ENCODE measurements at regions not wholly inside any gene's neighbourhood (a gene's known extent, or its start where the extent isn't known, plus 50 kb on each side); places are given as distances from the start of the nearest gene placed in this dataset.

DNA sequence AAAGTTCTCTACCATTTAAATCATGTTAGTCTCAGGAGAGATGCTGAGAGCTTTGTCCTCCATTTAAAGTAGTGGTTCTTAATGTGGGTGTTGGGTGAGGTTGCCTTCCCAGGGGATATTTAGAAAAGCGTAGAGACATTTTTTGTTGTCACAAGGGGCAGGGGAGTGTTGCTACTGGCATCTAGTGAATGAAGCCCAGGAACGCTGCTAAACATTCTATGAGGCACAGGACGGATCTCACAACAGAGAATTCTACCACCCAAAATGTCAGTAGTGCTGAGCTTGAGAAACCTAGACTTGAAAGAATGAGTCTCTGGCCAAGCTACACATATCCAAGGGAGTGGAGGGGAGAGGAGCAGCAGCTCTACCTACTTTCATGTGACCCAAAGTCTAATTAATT is 60.7 kb upstream of the CTNNB1 start:
- no peak overlapping the region for H3K27ac ChIP-seq (ENCODE audit: low read depth, low read length)
- no peaks in the 10 kb centered on the region for H3K4me1 ChIP-seq (ENCODE audit: control insufficient read depth, insufficient read depth, low read length)
- no peaks in the 10 kb centered on the region for H3K27me3 ChIP-seq (ENCODE audit: control insufficient read depth, insufficient read depth, low read length)
- H3K4me3 ChIP-seq (ENCODE audit: low read depth, low read length), result no peak overlapping the region
- H3K9me3 ChIP-seq (ENCODE audit: control insufficient read depth, insufficient read depth, low read length), result no peaks in the 10 kb centered on the region
- H3K36me3 ChIP-seq (ENCODE audit: control insufficient read depth, insufficient read depth, low read length), result no peaks in the 10 kb centered on the region
- no peak overlapping the region for H3K9ac ChIP-seq (ENCODE audit: low read depth, low read length)

DNA sequence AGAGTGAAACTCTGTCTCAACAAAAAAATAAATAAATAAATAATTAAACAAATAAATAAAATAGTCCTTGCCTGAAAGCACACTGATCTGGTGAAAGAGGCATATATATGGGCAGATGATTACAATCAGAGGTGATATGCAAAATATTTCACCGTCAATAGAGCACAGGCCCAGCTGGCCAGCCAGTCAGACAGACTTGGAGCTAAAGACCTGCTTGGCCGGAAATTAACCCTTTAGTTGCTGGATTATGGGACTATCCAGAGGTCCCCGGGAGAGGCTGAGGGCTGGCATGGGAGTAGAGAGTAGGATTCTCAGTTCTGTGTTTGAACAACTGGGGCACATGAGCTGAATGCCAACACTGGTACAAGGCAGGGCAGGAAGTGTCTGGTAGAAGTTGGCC is 59.1 kb upstream of the CTNNB1 start:
- no peak overlapping the region for H3K27ac ChIP-seq (ENCODE audit: low read depth, low read length)
- no peak overlapping the region for H3K9ac ChIP-seq (ENCODE audit: low read depth, low read length)
- no peaks in the 10 kb centered on the region for H3K36me3 ChIP-seq (ENCODE audit: control insufficient read depth, insufficient read depth, low read length)
- no peaks in the 10 kb centered on the region for H3K9me3 ChIP-seq (ENCODE audit: control insufficient read depth, insufficient read depth, low read length)
- H3K4me1 ChIP-seq (ENCODE audit: control insufficient read depth, insufficient read depth, low read length), result no peaks in the 10 kb centered on the region
- H3K27me3 ChIP-seq (ENCODE audit: control insufficient read depth, insufficient read depth, low read length), result no peaks in the 10 kb centered on the region
- no peak overlapping the region for H3K4me3 ChIP-seq (ENCODE audit: low read depth, low read length)

DNA sequence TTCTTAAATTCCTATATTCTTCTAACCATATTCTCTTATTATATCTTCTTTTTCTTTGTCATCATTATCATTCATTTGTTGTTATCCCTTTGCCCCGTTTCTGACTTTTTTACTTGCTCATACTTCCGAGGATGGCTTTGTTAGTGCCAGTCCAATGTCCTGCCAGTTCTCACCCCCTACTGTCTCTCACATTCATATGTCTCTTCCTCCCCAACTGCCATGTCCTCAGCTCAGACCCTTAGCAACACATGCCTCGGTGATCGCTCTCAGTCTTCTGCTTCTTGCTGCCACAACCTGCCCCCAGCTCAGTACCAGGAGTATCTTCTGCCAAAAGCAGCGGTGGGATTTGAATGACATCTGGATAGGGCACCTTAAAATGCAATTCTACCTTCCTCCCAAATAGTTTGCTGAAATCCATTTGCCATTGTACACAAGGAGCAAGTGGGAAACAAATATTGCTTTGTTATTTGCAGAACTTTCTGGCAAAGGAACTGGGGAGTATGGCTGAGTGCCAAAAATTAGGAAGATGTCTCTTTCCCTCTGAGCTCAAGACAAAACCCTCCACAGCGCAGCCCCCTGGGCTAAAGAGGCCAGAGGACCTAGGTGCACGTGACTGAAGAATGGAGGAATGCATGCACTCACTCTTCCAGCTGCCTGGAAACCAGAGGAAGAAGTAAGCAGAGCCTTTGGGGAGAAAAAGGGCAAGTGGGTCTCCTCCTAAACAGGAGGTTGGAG is 57.7 kb upstream of the CTNNB1 start:
- Histone ChIP-seq H3K36me3 (ENCODE audit: control insufficient read depth, insufficient read depth, low read length) (no peaks in the 10 kb centered on the region), H3K27me3 (ENCODE audit: control insufficient read depth, insufficient read depth, low read length) (no peaks in the 10 kb centered on the region), H3K9ac (ENCODE audit: low read depth, low read length) (no peak overlapping the region), H3K4me3 (ENCODE audit: low read depth, low read length) (no peak overlapping the region), H3K27ac (ENCODE audit: low read depth, low read length) (no peak overlapping the region), H3K9me3 (ENCODE audit: control insufficient read depth, insufficient read depth, low read length) (no peaks in the 10 kb centered on the region), H3K4me1 (ENCODE audit: control insufficient read depth, insufficient read depth, low read length) (no peaks in the 10 kb centered on the region)

DNA sequence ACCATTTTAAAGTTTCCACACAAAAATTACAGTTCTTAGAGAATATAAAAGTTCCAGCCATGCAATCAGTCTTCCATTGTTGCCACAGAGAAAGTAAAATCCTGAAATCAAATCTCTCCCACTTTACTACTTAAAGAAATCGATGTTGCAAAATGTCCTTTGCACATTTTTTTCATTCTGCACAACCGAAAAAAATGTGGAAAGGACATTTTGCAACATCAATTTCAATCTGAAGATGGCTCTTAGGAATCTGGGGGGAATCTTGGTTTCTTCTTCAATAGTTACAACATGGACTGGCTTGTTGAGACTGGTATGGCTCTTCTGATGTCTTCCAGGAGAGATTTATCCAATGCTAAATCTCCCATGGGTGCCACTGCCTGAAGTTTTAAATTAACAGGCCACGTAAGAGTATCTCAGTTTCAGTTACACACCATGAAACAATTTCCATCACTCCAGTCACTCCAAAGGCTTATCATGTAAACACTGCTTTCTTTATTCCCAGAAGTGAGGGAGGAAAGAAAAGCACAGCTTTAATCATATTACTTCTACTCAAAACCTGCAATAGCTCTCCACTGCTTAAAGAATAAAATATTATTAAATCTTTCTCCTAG is 55.8 kb upstream of the CTNNB1 start:
- no peak overlapping the region for H3K9ac ChIP-seq (ENCODE audit: low read depth, low read length)
- no peaks in the 10 kb centered on the region for H3K4me1 ChIP-seq (ENCODE audit: control insufficient read depth, insufficient read depth, low read length)
- no peaks in the 10 kb centered on the region for H3K36me3 ChIP-seq (ENCODE audit: control insufficient read depth, insufficient read depth, low read length)
- H3K9me3 ChIP-seq (ENCODE audit: control insufficient read depth, insufficient read depth, low read length), result no peaks in the 10 kb centered on the region
- no peak overlapping the region for H3K4me3 ChIP-seq (ENCODE audit: low read depth, low read length)
- H3K27me3 ChIP-seq (ENCODE audit: control insufficient read depth, insufficient read depth, low read length), result no peaks in the 10 kb centered on the region
- no peak overlapping the region for H3K27ac ChIP-seq (ENCODE audit: low read depth, low read length)

DNA sequence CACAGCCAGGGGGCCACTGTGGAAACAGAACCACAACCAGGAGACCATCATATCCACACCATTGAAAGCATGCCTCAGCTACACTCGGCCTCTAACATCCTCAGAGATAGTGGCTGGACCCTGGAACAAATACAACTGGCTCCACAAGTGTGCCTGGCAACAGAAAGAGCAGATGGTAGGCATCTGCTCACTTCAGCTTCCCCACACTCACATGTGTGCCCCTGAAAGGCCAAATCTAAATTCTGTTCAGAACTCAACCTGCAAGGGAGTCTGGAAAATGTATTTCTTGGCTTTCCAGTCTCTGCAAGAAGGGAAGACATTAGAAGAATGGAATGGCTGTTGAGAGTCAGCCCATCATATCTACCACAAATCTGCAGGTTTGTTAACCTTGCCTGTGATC is 54.7 kb upstream of the CTNNB1 start:
- Histone ChIP-seq H3K27me3 (ENCODE audit: control insufficient read depth, insufficient read depth, low read length) (no peaks in the 10 kb centered on the region), H3K36me3 (ENCODE audit: control insufficient read depth, insufficient read depth, low read length) (no peaks in the 10 kb centered on the region), H3K27ac (ENCODE audit: low read depth, low read length) (no peak overlapping the region), H3K4me1 (ENCODE audit: control insufficient read depth, insufficient read depth, low read length) (peaks cover 3% of the 10 kb centered on the region; the same call in 1 of the 2 replicates), H3K4me3 (ENCODE audit: low read depth, low read length) (no peak overlapping the region), H3K9ac (ENCODE audit: low read depth, low read length) (no peak overlapping the region), H3K9me3 (ENCODE audit: control insufficient read depth, insufficient read depth, low read length) (no peaks in the 10 kb centered on the region)

DNA sequence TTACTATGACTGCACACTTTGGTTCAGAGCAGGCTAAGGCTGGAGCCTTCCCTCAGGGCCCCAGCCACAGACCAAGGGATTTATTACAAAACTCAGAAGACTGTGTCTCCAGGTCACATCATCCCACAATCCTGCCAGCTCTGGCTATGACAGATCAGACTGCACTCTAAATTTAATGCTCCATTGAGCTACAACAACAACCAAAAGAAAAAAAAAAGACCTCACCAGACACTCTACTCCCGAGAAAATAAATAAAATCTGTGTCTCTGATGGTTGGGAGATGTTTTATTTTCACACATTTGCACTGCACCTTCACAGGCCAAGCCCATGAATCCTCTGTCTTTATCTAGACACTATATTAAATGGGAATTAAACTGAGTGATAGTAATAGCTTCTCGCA is 50.8 kb upstream of the CTNNB1 start:
- peaks cover 3% of the 10 kb centered on the region; the same call in 1 of the 2 replicates for H3K4me1 ChIP-seq (ENCODE audit: control insufficient read depth, insufficient read depth, low read length)
- no peaks in the 10 kb centered on the region for H3K27me3 ChIP-seq (ENCODE audit: control insufficient read depth, insufficient read depth, low read length)
- no peak overlapping the region for H3K27ac ChIP-seq (ENCODE audit: low read depth, low read length)
- no peaks in the 10 kb centered on the region for H3K9me3 ChIP-seq (ENCODE audit: control insufficient read depth, insufficient read depth, low read length)
- no peak overlapping the region for H3K4me3 ChIP-seq (ENCODE audit: low read depth, low read length)
- H3K36me3 ChIP-seq (ENCODE audit: control insufficient read depth, insufficient read depth, low read length), result no peaks in the 10 kb centered on the region
- no peak overlapping the region for H3K9ac ChIP-seq (ENCODE audit: low read depth, low read length)

DNA sequence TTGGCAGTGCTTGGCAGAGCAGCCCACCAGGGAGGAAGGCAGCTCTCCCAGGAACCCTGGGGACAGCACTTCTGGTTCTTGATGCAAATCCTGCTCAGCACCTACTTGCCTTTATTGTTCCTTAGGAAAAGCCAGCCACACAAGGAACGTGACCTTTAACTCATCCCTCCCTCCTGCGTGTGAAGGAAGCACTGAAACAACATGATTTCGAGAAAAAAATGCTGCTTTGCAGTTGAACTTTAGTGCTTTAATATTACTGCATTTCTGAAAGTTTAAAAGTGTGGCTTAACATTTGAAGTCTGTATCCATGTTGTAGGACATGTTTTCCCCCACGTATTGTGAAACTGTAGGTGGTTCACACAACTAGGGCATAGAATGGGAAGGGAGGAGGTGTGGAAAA is 50.4 kb upstream of the CTNNB1 start:
- H3K9ac ChIP-seq (ENCODE audit: low read depth, low read length), result no peak overlapping the region
- H3K36me3 ChIP-seq (ENCODE audit: control insufficient read depth, insufficient read depth, low read length), result no peaks in the 10 kb centered on the region
- no peak overlapping the region for H3K4me3 ChIP-seq (ENCODE audit: low read depth, low read length)
- no peaks in the 10 kb centered on the region for H3K27me3 ChIP-seq (ENCODE audit: control insufficient read depth, insufficient read depth, low read length)
- H3K4me1 ChIP-seq (ENCODE audit: control insufficient read depth, insufficient read depth, low read length), result peaks cover 3% of the 10 kb centered on the region; the same call in 1 of the 2 replicates
- no peaks in the 10 kb centered on the region for H3K9me3 ChIP-seq (ENCODE audit: control insufficient read depth, insufficient read depth, low read length)
- H3K27ac ChIP-seq (ENCODE audit: low read depth, low read length), result no peak overlapping the region
